Spleen (tissue), 7 donors: ENCODE measurements at regions not wholly inside any gene's neighbourhood (a gene's known extent, or its start where the extent isn't known, plus 50 kb on each side); places are given as distances from the start of the nearest gene placed in this dataset.

Experiments used
- CTCF ChIP-seq, 11 experiments: fragments of 200-600 bp in 7 of 11; fragments of 450-650 bp in 4 of 11; sonication (generic) in 4 of 11; IDR thresholded peaks in 8 of 11; conservative IDR thresholded peaks in 3 of 11; 1 replicate in 7 of 11; 2 replicates in 4 of 11; pipeline versions ENCODE4 v1.4.0 to v1.8.0; 2016 to 2021; ENCODE audit warnings: antibody characterized with exemption in 11 of 11, inconsistent platforms in 4 of 11, mild to moderate bottlenecking in 1 of 11
- POLR2AphosphoS5 ChIP-seq, 3 donors: sonication (generic); formaldehyde crosslinking; IDR thresholded peaks; one replicate each; pipeline ENCODE4 v1.5.1; 2017; ENCODE audit warnings: antibody characterized with exemption in 3 of 3
- donor health status: DM: no; HTN: no; CAD: no; lungs with moderate emphysema.
- donor health status: DM: no; HTN: no; CAD: no.
- donor health status: DM: no; HTN: no; CAD: no.

GRCh38 chr3:166455744-166456143 lies 618.5 kb upstream of the BCHE start:
- TF ChIP-seq CTCF (IDR thresholded peaks at IDR 0.05 in 8 of 11, conservative IDR thresholded peaks at IDR 0.05 in 3 of 11) (no peak), POLR2AphosphoS5 (IDR thresholded peaks at IDR 0.05) (no peak)
